ENCODE measurements at regions not wholly inside any gene's neighbourhood (a gene's known extent, or its start where the extent isn't known, plus 50 kb on each side); places are given as distances from the start of the nearest gene placed in this dataset.

GRCh38 chr5:115402822-115403577 is 106.5 kb upstream of the CCDC112 start:
- DNase-seq (ENCODE audit: low spot score), result no peak

GRCh38 chr5:115402092-115402491 is 105.6 kb upstream of the CCDC112 start:
- DNase-seq (ENCODE audit: low spot score), result no peak

DNA sequence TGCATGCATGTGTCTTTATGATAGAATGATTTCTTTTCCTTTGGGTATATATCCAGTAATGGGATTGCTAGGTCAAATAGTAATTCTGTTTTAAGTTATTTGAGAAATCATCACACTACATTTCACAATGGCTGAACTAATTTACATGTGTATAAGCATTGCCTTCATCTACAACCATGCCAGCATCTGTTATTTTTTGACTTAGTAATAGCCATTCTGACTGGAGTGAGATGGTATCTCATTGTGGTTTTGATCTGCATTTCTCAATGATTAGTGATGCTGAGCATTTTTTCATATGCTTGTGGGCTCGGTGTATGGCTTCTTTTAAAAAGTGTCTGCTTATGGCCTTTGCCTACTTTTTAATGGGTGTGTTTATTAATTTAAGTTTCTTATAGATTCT is 102.3 kb upstream of the CCDC112 start:
- DNase-seq (ENCODE audit: low spot score), result no peak

- DNase-seq (ENCODE audit: low spot score), result no peak
Measured at GRCh38 chr5:115396688-115397087, 100.2 kb upstream of the CCDC112 start.

- DNase-seq (ENCODE audit: low spot score), result no peak
Measured at GRCh38 chr5:115396081-115396480, 99.6 kb upstream of the CCDC112 start.

- no peak for DNase-seq (ENCODE audit: low spot score)
Measured at GRCh38 chr5:115394531-115394930, 98.1 kb upstream of the CCDC112 start.

- DNase-seq (ENCODE audit: low spot score), result no peak
Measured at GRCh38 chr5:115393239-115393638, 96.8 kb upstream of the CCDC112 start.

GRCh38 chr5:115392611-115393010 is 96.2 kb upstream of the CCDC112 start:
- no peak for DNase-seq (ENCODE audit: low spot score)

DNA sequence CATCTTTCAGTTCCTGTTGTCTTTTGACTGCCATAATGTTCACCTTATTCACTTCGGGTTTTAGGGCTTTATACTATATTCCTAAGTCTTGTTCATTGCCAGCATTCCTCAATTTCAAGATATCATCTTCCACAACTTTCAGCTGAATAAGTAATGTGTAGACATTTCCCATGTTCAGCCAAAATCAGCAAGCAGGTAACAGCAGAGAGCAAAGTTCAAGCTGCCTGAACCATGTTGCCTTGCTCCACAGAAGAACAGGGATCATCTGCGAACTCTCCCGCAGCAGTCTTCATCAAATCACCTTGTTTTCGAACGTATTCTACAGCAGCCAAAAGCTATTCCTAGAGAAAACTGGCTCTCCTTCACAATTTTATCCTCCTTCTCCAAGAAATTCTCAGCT is 95.3 kb upstream of the CCDC112 start:
- no peak for DNase-seq (ENCODE audit: low spot score)

GRCh38 chr5:115389799-115390382 is 93.4 kb upstream of the CCDC112 start:
- DNase-seq (ENCODE audit: low spot score), result no peak

GRCh38 chr5:115389034-115389798 is 92.8 kb upstream of the CCDC112 start:
- no peak for DNase-seq (ENCODE audit: low spot score)

- no peak for DNase-seq (ENCODE audit: low spot score)
Measured at GRCh38 chr5:115388240-115388639, 91.8 kb upstream of the CCDC112 start.

DNA sequence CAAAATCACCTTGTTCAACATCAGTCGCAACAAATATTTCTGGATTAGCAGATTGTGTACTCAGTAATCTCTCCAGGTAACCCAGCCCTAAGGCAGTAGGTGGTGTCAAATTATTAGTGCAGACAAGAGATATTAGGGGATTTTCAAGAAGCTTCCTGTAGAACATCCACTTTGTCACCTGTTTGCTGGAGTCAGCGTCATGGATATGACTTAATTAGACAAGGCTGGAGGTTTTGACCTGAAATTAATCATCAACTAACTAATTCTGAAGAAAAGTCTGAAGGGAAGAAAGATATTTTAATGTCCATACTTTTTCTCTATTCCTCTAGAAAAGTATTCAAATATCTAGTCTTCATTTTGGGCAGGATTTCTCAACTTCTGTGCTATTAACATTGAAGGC is 91.4 kb upstream of the CCDC112 start:
- no peak for DNase-seq (ENCODE audit: low spot score)

GRCh38 chr5:115386657-115387056 is 90.2 kb upstream of the CCDC112 start:
- DNase-seq (ENCODE audit: low spot score), result no peak

GRCh38 chr5:115384587-115385375 is 88.3 kb upstream of the CCDC112 start:
- DNase-seq (ENCODE audit: low spot score), result no peak

GRCh38 chr5:115382989-115383388 is 86.5 kb upstream of the CCDC112 start:
- no peak for DNase-seq (ENCODE audit: low spot score)

DNA sequence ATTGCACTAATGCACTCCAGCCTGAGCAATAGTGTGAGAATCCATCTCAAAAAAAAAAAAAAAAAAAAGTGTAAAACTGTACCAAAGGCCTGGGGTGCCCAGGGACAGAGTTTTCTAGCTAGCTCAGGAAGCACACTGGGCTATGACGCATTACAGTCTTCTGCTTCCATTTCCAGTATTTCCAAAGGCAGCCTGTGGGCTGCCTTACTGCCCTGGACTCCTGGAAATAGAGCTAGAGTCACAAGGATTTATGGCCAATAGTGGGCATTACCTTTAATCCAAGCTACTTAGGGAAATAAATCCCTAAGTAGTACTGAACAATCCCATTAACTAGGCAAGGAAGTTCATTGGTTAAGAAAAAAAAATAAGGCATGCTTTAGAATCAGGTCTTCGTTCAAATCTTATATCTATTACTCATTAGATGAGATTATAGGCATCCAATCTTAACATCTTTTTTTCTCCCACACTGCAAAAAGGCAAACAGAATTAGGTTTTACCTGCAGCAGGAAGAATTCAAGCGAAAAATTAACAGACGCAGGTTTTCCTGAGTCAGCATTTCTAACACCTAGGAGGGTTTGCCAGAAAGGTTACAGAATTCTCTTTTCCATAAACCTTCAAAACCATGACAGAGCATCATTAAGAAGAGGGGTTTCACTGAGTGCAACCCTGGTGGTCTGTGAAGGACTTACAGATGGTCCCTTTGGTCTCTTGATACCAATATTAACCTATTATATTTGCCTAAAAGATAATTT is 85.6 kb upstream of the CCDC112 start:
- DNase-seq (ENCODE audit: low spot score), result no peak

GRCh38 chr5:115379622-115380344 is 83.3 kb upstream of the CCDC112 start:
- DNase-seq (ENCODE audit: low spot score), result no peak

DNA sequence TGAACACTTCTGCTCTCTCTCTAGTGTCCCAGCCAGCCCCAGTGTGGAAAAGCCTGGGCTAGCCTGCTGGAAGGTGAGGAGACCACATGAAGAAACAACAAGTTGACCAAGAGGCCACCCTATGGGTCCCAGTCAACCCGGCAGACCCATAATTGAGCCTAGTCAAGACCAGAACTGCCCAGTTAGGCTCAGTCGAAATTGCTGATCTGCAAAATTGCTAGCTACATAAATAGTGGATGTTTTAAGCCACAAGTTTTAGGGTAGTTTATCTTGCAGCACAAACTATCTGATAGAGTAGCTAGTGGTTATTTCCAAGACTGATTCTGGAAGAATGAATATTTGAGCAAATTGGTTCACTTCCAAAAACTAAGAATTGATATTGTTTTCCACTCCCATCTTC is 82.3 kb upstream of the CCDC112 start:
- DNase-seq (ENCODE audit: low spot score), result no peak

DNA sequence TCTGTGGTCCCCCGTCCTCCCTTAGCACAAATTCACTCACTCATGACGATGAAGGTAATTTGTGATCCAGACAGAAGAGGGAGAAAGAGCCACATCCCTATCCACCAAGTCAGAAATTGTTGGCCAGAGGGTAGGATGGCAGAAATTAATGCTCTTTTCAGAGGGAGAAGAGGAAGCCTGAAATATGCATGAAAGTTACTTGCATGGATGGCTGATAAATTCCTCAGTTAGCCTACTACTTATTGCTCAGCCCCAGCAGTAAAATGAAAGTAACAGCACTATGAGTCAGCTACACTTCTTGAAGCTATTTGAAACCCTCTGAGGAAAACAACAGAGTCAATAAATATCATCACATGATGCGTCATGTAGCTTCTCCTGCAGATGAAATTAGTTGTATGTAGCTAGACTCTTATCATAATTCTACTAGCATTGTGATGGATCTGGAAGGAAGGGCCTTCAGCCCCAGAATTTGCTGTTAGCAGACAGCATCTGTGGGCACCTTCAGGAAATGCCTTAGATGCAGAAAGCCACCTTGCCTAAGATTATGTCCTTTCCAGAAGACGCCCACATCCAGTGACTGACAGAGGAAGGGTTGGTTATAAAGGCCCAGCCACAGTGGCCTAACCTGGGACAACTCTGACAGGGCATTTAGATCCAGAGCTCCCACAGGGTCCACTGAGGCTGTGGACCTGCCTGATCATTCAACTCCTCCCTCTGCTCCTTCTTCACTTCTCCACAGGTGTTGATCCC is 81.2 kb upstream of the CCDC112 start:
- DNase-seq (ENCODE audit: low spot score), result peak; percentile 57

Data from pons (tissue), 1 donor.